ENCODE measurements at regions not wholly inside any gene's neighbourhood (a gene's known extent, or its start where the extent isn't known, plus 50 kb on each side); places are given as distances from the start of the nearest gene placed in this dataset.

GRCh38 chrX:122046226-122046625 is 998.8 kb downstream of the GLUD2 start:
- WGBS (ENCODE audit: low lambda C conversion rate, missing lambda C conversion rate) = 82% methylated on average over 1 of the region's 1 CpG

GRCh38 chrX:122046815-122047214 is 999.4 kb downstream of the GLUD2 start:
- Histone ChIP-seq H3K9me2 (replicated peaks; ENCODE audit: insufficient read depth) (no peaks in the 10 kb centered on the region), H3K27me3 (no peaks in the 10 kb centered on the region), H3K36me3 (replicated peaks; ENCODE audit: insufficient read depth, low read depth) (no peaks in the 10 kb centered on the region), H3K4me1 (ENCODE audit: insufficient read depth) (no peaks in the 10 kb centered on the region), H3K9me3 (ENCODE audit: low read depth) (no peaks in the 10 kb centered on the region), H4K20me1 (ENCODE audit: insufficient read depth, poor library complexity, severe bottlenecking) (no peaks in the 10 kb centered on the region), H3K27ac (no peak overlapping the region), H3K79me2 (no peaks in the 10 kb centered on the region), H3K4me2 (no peak overlapping the region), H2AFZ (no peak overlapping the region), H3K4me3 (no peak overlapping the region)
- DNase-seq (ENCODE audit: low spot score) = no peak
- WGBS (ENCODE audit: low lambda C conversion rate, missing lambda C conversion rate) = 82% methylated on average over 5 of the region's 5 CpGs
- TF ChIP-seq EZH2phosphoT487 (IDR thresholded peaks at IDR 0.05; ENCODE audit: low read depth, severe bottlenecking, unreplicated experiment) (no peak), CTCF (IDR thresholded peaks at IDR 0.05; ENCODE audit: poor library complexity) (no peak), EZH2 (IDR thresholded peaks at IDR 0.05; ENCODE audit: borderline replicate concordance) (no peak)

More at GRCh38 chrX:122046226-122046625, 998.8 kb downstream of the GLUD2 start:
- Histone ChIP-seq H2AFZ (no peak overlapping the region), H3K4me3 (no peak overlapping the region), H3K27ac (no peak overlapping the region), H3K9me2 (replicated peaks; ENCODE audit: insufficient read depth) (no peaks in the 10 kb centered on the region), H3K9me3 (ENCODE audit: low read depth) (no peaks in the 10 kb centered on the region), H3K79me2 (no peaks in the 10 kb centered on the region), H3K36me3 (replicated peaks; ENCODE audit: insufficient read depth, low read depth) (no peaks in the 10 kb centered on the region), H4K20me1 (ENCODE audit: insufficient read depth, poor library complexity, severe bottlenecking) (no peaks in the 10 kb centered on the region), H3K4me2 (no peak overlapping the region), H3K4me1 (ENCODE audit: insufficient read depth) (no peaks in the 10 kb centered on the region), H3K27me3 (no peaks in the 10 kb centered on the region)
- TF ChIP-seq CTCF (IDR thresholded peaks at IDR 0.05; ENCODE audit: poor library complexity) (no peak), EZH2phosphoT487 (IDR thresholded peaks at IDR 0.05; ENCODE audit: low read depth, severe bottlenecking, unreplicated experiment) (no peak), EZH2 (IDR thresholded peaks at IDR 0.05; ENCODE audit: borderline replicate concordance) (no peak)
- no peak for DNase-seq (ENCODE audit: low spot score)

GRCh38 chrX:122047261-122047660 is 999.9 kb downstream of the GLUD2 start:
- Histone ChIP-seq H3K9me2 (replicated peaks; ENCODE audit: insufficient read depth) (no peaks in the 10 kb centered on the region), H3K4me1 (ENCODE audit: insufficient read depth) (no peaks in the 10 kb centered on the region), H3K79me2 (no peaks in the 10 kb centered on the region), H3K27ac (no peak overlapping the region), H2AFZ (no peak overlapping the region), H3K9me3 (ENCODE audit: low read depth) (no peaks in the 10 kb centered on the region), H3K4me3 (no peak overlapping the region), H4K20me1 (ENCODE audit: insufficient read depth, poor library complexity, severe bottlenecking) (no peaks in the 10 kb centered on the region), H3K27me3 (no peaks in the 10 kb centered on the region), H3K4me2 (no peak overlapping the region), H3K36me3 (replicated peaks; ENCODE audit: insufficient read depth, low read depth) (no peaks in the 10 kb centered on the region)
- DNase-seq (ENCODE audit: low spot score) = no peak
- WGBS (ENCODE audit: low lambda C conversion rate, missing lambda C conversion rate) = 50% methylated on average over 2 of the region's 2 CpGs
- TF ChIP-seq CTCF (IDR thresholded peaks at IDR 0.05; ENCODE audit: poor library complexity) = no peak
- no peak for TF ChIP-seq EZH2 (IDR thresholded peaks at IDR 0.05; ENCODE audit: borderline replicate concordance)
- no peak for TF ChIP-seq EZH2phosphoT487 (IDR thresholded peaks at IDR 0.05; ENCODE audit: low read depth, severe bottlenecking, unreplicated experiment)

GRCh38 chrX:122055460-122055859 is 1008.0 kb downstream of the GLUD2 start:
- H3K36me3 ChIP-seq (replicated peaks; ENCODE audit: insufficient read depth, low read depth) = no peaks in the 10 kb centered on the region
- H3K4me2 ChIP-seq = no peak overlapping the region
- no peaks in the 10 kb centered on the region for H3K79me2 ChIP-seq
- H3K4me1 ChIP-seq (ENCODE audit: insufficient read depth) = no peaks in the 10 kb centered on the region
- WGBS (ENCODE audit: low lambda C conversion rate, missing lambda C conversion rate) = 46% methylated on average over 2 of the region's 2 CpGs
- H3K27ac ChIP-seq = no peak overlapping the region
- H3K9me2 ChIP-seq (replicated peaks; ENCODE audit: insufficient read depth) = no peaks in the 10 kb centered on the region
- TF ChIP-seq EZH2 (IDR thresholded peaks at IDR 0.05; ENCODE audit: borderline replicate concordance) = no peak
- TF ChIP-seq EZH2phosphoT487 (IDR thresholded peaks at IDR 0.05; ENCODE audit: low read depth, severe bottlenecking, unreplicated experiment) = no peak
- TF ChIP-seq CTCF (IDR thresholded peaks at IDR 0.05; ENCODE audit: poor library complexity) = no peak
- no peaks in the 10 kb centered on the region for H3K27me3 ChIP-seq
- DNase-seq (ENCODE audit: low spot score) = no peak
- H3K4me3 ChIP-seq = no peak overlapping the region
- no peaks in the 10 kb centered on the region for H3K9me3 ChIP-seq (ENCODE audit: low read depth)
- no peak overlapping the region for H2AFZ ChIP-seq
- no peaks in the 10 kb centered on the region for H4K20me1 ChIP-seq (ENCODE audit: insufficient read depth, poor library complexity, severe bottlenecking)

All from hepatocyte (in vitro differentiated cells).